HG03432 (cell line): ENCODE measurements at regions not wholly inside any gene's neighbourhood (a gene's known extent, or its start where the extent isn't known, plus 50 kb on each side); places are given as distances from the start of the nearest gene placed in this dataset.
"Not testable (repeated sequence)": the region's sequence is repeated elsewhere in the genome, so short reads cannot be mapped to it uniquely, and the experiment has no call there.

Experiments used
- ATAC-seq: cut with Tn5 transposase; IDR thresholded peaks from one replicate; pipeline ENCODE4 v1.9.1; 2021; ENCODE audit warnings: mild to moderate bottlenecking, moderate library complexity; ENCODE audit not compliant: unreplicated experiment

GRCh38 chr12:61525331-61525730, 734.9 kb upstream of the USP15 start:
- no peak for ATAC-seq

- no peak for ATAC-seq
Observed at GRCh38 chr12:61530456-61530855, 729.7 kb upstream of the USP15 start.

- no peak for ATAC-seq
Observed at GRCh38 chr12:61531195-61531594, 729.0 kb upstream of the USP15 start.

GRCh38 chr12:61536117-61536516, 724.1 kb upstream of the USP15 start:
- no peak for ATAC-seq

- ATAC-seq: no peak
Observed at GRCh38 chr12:61536525-61536924, 723.7 kb upstream of the USP15 start.

- ATAC-seq: no peak
Observed at GRCh38 chr12:61538951-61539350, 721.3 kb upstream of the USP15 start.

- no peak for ATAC-seq
Observed at GRCh38 chr12:61542551-61542950, 717.7 kb upstream of the USP15 start.

GRCh38 chr12:61546296-61546695, 713.9 kb upstream of the USP15 start:
- no peak for ATAC-seq

GRCh38 chr12:61553091-61553490, 707.1 kb upstream of the USP15 start:
- no peak for ATAC-seq

GRCh38 chr12:61554268-61555008, 705.8 kb upstream of the USP15 start:
- ATAC-seq: no peak

GRCh38 chr12:61563665-61564450, 696.3 kb upstream of the USP15 start:
- no peak for ATAC-seq

GRCh38 chr12:61564466-61564865, 695.7 kb upstream of the USP15 start:
- no peak for ATAC-seq

GRCh38 chr12:61566183-61566582, 694.0 kb upstream of the USP15 start:
- no peak for ATAC-seq

GRCh38 chr12:61574339-61574738, 685.9 kb upstream of the USP15 start:
- ATAC-seq: no peak

GRCh38 chr12:61584943-61585342, 675.3 kb upstream of the USP15 start:
- ATAC-seq: no peak

- ATAC-seq: not testable (repeated sequence)
Observed at GRCh38 chr12:61590864-61591263, 669.3 kb upstream of the USP15 start.

GRCh38 chr12:61610143-61610542, 650.1 kb upstream of the USP15 start:
- no peak for ATAC-seq

- no peak for ATAC-seq
Observed at GRCh38 chr12:61629702-61630101, 630.5 kb upstream of the USP15 start.

- ATAC-seq: no peak
Observed at GRCh38 chr12:61646639-61647038, 613.6 kb upstream of the USP15 start.

- no peak for ATAC-seq
Observed at GRCh38 chr12:61647566-61647965, 612.6 kb upstream of the USP15 start.

- ATAC-seq: no peak
Observed at GRCh38 chr12:61652265-61652664, 607.9 kb upstream of the USP15 start.

- ATAC-seq: no peak
Observed at GRCh38 chr12:61654698-61655097, 605.5 kb upstream of the USP15 start.
